Suprapubic skin (tissue), 3 donors: ENCODE measurements at regions not wholly inside any gene's neighbourhood (a gene's known extent, or its start where the extent isn't known, plus 50 kb on each side); places are given as distances from the start of the nearest gene placed in this dataset.

Experiments used
- EP300 ChIP-seq: sonication (generic); formaldehyde crosslinking; IDR thresholded peaks from one replicate; pipeline ENCODE4 v1.6.1; 2017; ENCODE audit warnings: antibody characterized with exemption
- POLR2A ChIP-seq, 2 donors: fragments of 450-650 bp; IDR thresholded peaks; one replicate each; pipeline ENCODE4 v1.6.1; 2017; ENCODE audit warnings: antibody characterized with exemption in 2 of 2, mild to moderate bottlenecking in 2 of 2, moderate library complexity in 2 of 2
- TF ChIP-seq, protein P1 (sequence below), 2 donors: fragments of 200-600 bp in 1 of 2; fragments of 450-650 bp in 1 of 2; sonication (generic) in 1 of 2; IDR thresholded peaks; one replicate each; pipeline ENCODE4 v1.5.1; 2016 to 2019; ENCODE audit warnings: antibody characterized with exemption in 2 of 2, mild to moderate bottlenecking in 1 of 2, moderate library complexity in 1 of 2

DNA sequence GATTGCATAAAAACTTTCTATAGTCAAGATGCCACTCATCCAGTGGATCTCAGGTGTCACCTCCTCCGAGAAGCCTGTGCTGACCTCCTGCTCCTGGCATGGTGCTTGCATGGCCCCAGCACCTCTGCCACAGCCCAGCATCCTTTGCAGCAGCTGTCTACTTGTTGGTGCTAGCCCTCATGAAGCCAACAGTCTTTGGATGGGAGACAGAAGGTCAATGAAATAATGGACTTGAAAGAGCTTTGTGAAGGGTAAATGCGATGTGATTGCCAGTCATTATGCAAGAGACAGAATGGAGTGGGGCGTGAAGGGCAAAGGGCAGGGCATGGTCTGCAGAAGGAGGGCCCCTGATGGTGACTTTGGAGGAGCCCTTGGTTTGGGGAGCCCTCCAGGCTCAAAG, 63.0 kb upstream of the CLMN start:
- TF ChIP-seq, protein P1, sequence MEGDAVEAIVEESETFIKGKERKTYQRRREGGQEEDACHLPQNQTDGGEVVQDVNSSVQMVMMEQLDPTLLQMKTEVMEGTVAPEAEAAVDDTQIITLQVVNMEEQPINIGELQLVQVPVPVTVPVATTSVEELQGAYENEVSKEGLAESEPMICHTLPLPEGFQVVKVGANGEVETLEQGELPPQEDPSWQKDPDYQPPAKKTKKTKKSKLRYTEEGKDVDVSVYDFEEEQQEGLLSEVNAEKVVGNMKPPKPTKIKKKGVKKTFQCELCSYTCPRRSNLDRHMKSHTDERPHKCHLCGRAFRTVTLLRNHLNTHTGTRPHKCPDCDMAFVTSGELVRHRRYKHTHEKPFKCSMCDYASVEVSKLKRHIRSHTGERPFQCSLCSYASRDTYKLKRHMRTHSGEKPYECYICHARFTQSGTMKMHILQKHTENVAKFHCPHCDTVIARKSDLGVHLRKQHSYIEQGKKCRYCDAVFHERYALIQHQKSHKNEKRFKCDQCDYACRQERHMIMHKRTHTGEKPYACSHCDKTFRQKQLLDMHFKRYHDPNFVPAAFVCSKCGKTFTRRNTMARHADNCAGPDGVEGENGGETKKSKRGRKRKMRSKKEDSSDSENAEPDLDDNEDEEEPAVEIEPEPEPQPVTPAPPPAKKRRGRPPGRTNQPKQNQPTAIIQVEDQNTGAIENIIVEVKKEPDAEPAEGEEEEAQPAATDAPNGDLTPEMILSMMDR (IDR thresholded peaks at IDR 0.05) = no peak
- TF ChIP-seq EP300 (no peak), POLR2A (IDR thresholded peaks at IDR 0.05) (no peak)
